ENCODE measurements at regions not wholly inside any gene's neighbourhood (a gene's known extent, or its start where the extent isn't known, plus 50 kb on each side); places are given as distances from the start of the nearest gene placed in this dataset.

GRCh38 chr13:62243106-62243505 is 827.5 kb upstream of the PCDH20 start:
- H2BK12ac ChIP-seq (ENCODE audit: insufficient read length, low read depth, low read length) = no peak overlapping the region
- H4K8ac ChIP-seq (replicated peaks; ENCODE audit: insufficient read length, low read depth, low read length) = no peak overlapping the region
- H3K4me1 Mint-ChIP-seq = no peaks in the 10 kb centered on the region
- no peak overlapping the region for H3K18ac ChIP-seq (ENCODE audit: insufficient read length, low read depth, low read length)
- no peak overlapping the region for H3K4ac ChIP-seq (ENCODE audit: low read depth, low read length)
- H2AK5ac ChIP-seq (ENCODE audit: insufficient read length, low read length) = no peak overlapping the region
- H2BK5ac ChIP-seq (ENCODE audit: insufficient read length, low read length) = no peak overlapping the region
- H4K20me1 ChIP-seq (ENCODE audit: control insufficient read depth, insufficient read depth, insufficient read length) = no peaks in the 10 kb centered on the region
- no peak overlapping the region for H3K27ac Mint-ChIP-seq
- no peak overlapping the region for H2BK15ac ChIP-seq (ENCODE audit: low read depth, low read length)
- no peak overlapping the region for H3K9ac ChIP-seq (ENCODE audit: extremely low read depth, insufficient read length, low read length)
- no peak overlapping the region for H2BK20ac ChIP-seq (ENCODE audit: low read depth, low read length, poor library complexity, severe bottlenecking)
- H3K79me1 ChIP-seq (ENCODE audit: insufficient read depth, low read depth, low read length, poor library complexity, severe bottlenecking) = no peaks in the 10 kb centered on the region
- no peaks in the 10 kb centered on the region for H3K27me3 ChIP-seq (ENCODE audit: insufficient read depth, low read length)
- H2BK120ac ChIP-seq (ENCODE audit: low read depth, low read length, poor library complexity, severe bottlenecking) = no peak overlapping the region
- H4K5ac ChIP-seq (ENCODE audit: insufficient read length, low read depth, low read length) = no peak overlapping the region
- no peak overlapping the region for H3K14ac ChIP-seq (ENCODE audit: insufficient read depth, low read length)
- no peaks in the 10 kb centered on the region for H3K36me3 Mint-ChIP-seq (ENCODE audit: insufficient read depth in 1 of 3, low read depth in 3 of 3)
- H3K27me3 Mint-ChIP-seq (ENCODE audit: low read depth) = no peaks in the 10 kb centered on the region
- no peaks in the 10 kb centered on the region for H3K9me3 ChIP-seq (ENCODE audit: control insufficient read depth, low read depth, low read length)
- no peak overlapping the region for H3K56ac ChIP-seq (ENCODE audit: insufficient read length, low read depth, low read length)
- DNase-seq = no peak
- no peak overlapping the region for H3K23ac ChIP-seq (ENCODE audit: insufficient read length, low read depth, low read length)
- H3K4me1 ChIP-seq (ENCODE audit: insufficient read depth, low read length) = no peaks in the 10 kb centered on the region
- no peaks in the 10 kb centered on the region for H3K23me2 ChIP-seq (ENCODE audit: insufficient read length, low read depth, low read length, poor library complexity, severe bottlenecking)
- no peak for TF ChIP-seq CTCF (conservative IDR thresholded peaks at IDR 0.05)
- H3T11ph ChIP-seq (ENCODE audit: low read length) = no peak overlapping the region
- H3K9me3 Mint-ChIP-seq = no peaks in the 10 kb centered on the region
- H3K4me2 ChIP-seq (ENCODE audit: insufficient read depth, insufficient read length, low read length) = no peak overlapping the region
- no peaks in the 10 kb centered on the region for H3K79me2 ChIP-seq (ENCODE audit: insufficient read depth, low read length)
- H3K27ac ChIP-seq (ENCODE audit: insufficient read length, low read depth, low read length) = no peak overlapping the region
- H4K91ac ChIP-seq (ENCODE audit: insufficient read length, low read depth, low read length) = no peak overlapping the region
- no peak overlapping the region for H3K4me3 Mint-ChIP-seq
- H2AFZ ChIP-seq (ENCODE audit: low read length) = no peak overlapping the region
- no CpG with 5 or more reads among the region's 2 CpGs for WGBS (ENCODE audit: extremely low coverage, insufficient read length, low lambda C conversion rate)
